Gastroesophageal sphincter (tissue), 4 donors: ENCODE measurements at regions not wholly inside any gene's neighbourhood (a gene's known extent, or its start where the extent isn't known, plus 50 kb on each side); places are given as distances from the start of the nearest gene placed in this dataset.

ENCODE experiments used
- ATAC-seq: fragments of 150-250 bp; one replicate; pipeline ENCODE4 v1.9.1; 2016; ENCODE audit warnings: mild to moderate bottlenecking, moderate library complexity
- H3K27ac ChIP-seq, 4 donors: fragments of 200-600 bp; sonication (generic) in 3 of 4; 1 replicate in 3 of 4; 2 replicates in 1 of 4; pipeline ENCODE4 v1.5.1; 2016 to 2019
- H3K27me3 ChIP-seq: fragments of 200-600 bp; sonication (generic); one replicate; pipeline ENCODE4 v1.5.1; 2019
- H3K36me3 ChIP-seq, 2 donors: fragments of 200-600 bp; sonication (generic); one replicate each; pipeline ENCODE4 v1.5.1; 2019; ENCODE audit warnings: control low read depth in 1 of 2
- H3K4me1 ChIP-seq, 3 donors: fragments of 200-600 bp; sonication (generic); 1 replicate in 2 of 3; 2 replicates in 1 of 3; pipeline ENCODE4 v1.5.1; 2016 to 2019; ENCODE audit warnings: control low read depth in 2 of 3
- H3K4me3 ChIP-seq, 2 donors: fragments of 200-600 bp; sonication (generic); one replicate each; pipeline ENCODE4 v1.5.1; 2019; ENCODE audit warnings: mild to moderate bottlenecking in 1 of 2, moderate library complexity in 1 of 2
- H3K9me3 ChIP-seq, 3 donors: fragments of 200-600 bp; sonication (generic); one replicate each; pipeline ENCODE4 v1.5.1; 2017 to 2019; ENCODE audit warnings: control low read depth in 2 of 3
- CTCF ChIP-seq, 4 experiments: fragments of 200-600 bp in 2 of 4; fragments of 450-650 bp in 2 of 4; sonication (generic) in 1 of 4; IDR thresholded peaks; one replicate each; pipeline ENCODE4 v1.5.1; 2017 to 2019; ENCODE audit warnings: antibody characterized with exemption in 4 of 4, mild to moderate bottlenecking in 2 of 4, moderate library complexity in 2 of 4
- EP300 ChIP-seq: sonication (generic); formaldehyde crosslinking; IDR thresholded peaks from one replicate; pipeline ENCODE4 v1.6.1; 2017; ENCODE audit warnings: antibody characterized with exemption, mild to moderate bottlenecking
- POLR2A ChIP-seq, 2 donors: fragments of 450-650 bp; IDR thresholded peaks; one replicate each; pipeline ENCODE4 v1.6.1; 2017; ENCODE audit warnings: antibody characterized with exemption in 2 of 2, mild to moderate bottlenecking in 2 of 2, moderate library complexity in 1 of 2
- POLR2AphosphoS5 ChIP-seq: sonication (generic); formaldehyde crosslinking; IDR thresholded peaks from one replicate; pipeline ENCODE4 v1.6.1; 2017; ENCODE audit warnings: antibody characterized with exemption
- WGBS, 2 donors: methylation state at CpG; one replicate each; pipeline ENCODE4 v1.1.5; 2018; ENCODE audit warnings: low coverage in 1 of 2; 5-methylcytosine and 5-hydroxymethylcytosine counted together

DNA sequence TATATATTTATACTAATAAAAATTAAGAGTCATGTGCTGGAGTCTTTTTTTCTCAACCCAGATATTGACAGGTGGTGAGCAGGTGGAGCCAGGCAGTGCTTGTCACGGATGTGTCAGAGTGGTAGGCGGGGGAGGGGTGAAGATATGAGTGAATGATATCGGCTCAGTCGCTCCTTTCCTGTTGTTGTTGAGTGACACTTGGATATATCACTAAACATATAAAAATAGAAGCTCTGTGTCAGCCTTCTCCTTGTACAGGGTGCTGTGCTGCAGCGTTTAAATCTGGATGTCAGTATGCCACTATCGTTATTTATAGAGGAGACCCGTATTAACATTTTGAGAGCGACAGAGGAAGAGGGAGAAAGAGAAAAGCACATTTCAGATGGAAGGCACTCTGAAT is 339.6 kb downstream of the NUF2 start:
- Histone ChIP-seq H3K27me3 (no peaks in the 10 kb centered on the region), H3K27ac (no peak overlapping the region), H3K4me3 (no peak overlapping the region), H3K36me3 (no peaks in the 10 kb centered on the region), H3K4me1 (peaks cover 0 to 4% (median 0%) of the 10 kb centered on the region in 3 donors), H3K9me3 (no peaks in the 10 kb centered on the region)
- no peak for TF ChIP-seq CTCF (IDR thresholded peaks at IDR 0.05)
- no peak for TF ChIP-seq POLR2A (IDR thresholded peaks at IDR 0.05)
- TF ChIP-seq EP300 = no peak
- TF ChIP-seq POLR2AphosphoS5 = no peak
- 81 to 83% methylated on average over 7 to 8 of the region's 8 CpGs for WGBS, 2 donors
- no peak for ATAC-seq

- H3K36me3 ChIP-seq = no peaks in the 10 kb centered on the region
- H3K4me1 ChIP-seq = peaks cover 0 to 4% (median 0%) of the 10 kb centered on the region in 3 donors
- H3K4me3 ChIP-seq = no peak overlapping the region
- no peaks in the 10 kb centered on the region for H3K27me3 ChIP-seq
- WGBS, 2 donors = 21 to 43% methylated on average over 2 to 4 of the region's 6 CpGs
- H3K9me3 ChIP-seq = no peaks in the 10 kb centered on the region
- no peak for ATAC-seq
- H3K27ac ChIP-seq = no peak overlapping the region
- TF ChIP-seq POLR2A (IDR thresholded peaks at IDR 0.05) (no peak), CTCF (IDR thresholded peaks at IDR 0.05) (no peak), POLR2AphosphoS5 (no peak), EP300 (no peak)
Observed at GRCh38 chr1:163664671-163665335, 343.0 kb downstream of the NUF2 start.

GRCh38 chr1:163668472-163668871 is 346.7 kb downstream of the NUF2 start:
- TF ChIP-seq POLR2A (IDR thresholded peaks at IDR 0.05) (no peak), POLR2AphosphoS5 (no peak), CTCF (IDR thresholded peaks at IDR 0.05) (no peak), EP300 (no peak)
- WGBS, 2 donors = 45 to 68% methylated on average over 2 of the region's 2 CpGs
- no peaks in the 10 kb centered on the region for H3K9me3 ChIP-seq
- H3K36me3 ChIP-seq = no peaks in the 10 kb centered on the region
- no peak overlapping the region for H3K4me3 ChIP-seq
- H3K27ac ChIP-seq = no peak overlapping the region
- no peak for ATAC-seq
- no peaks in the 10 kb centered on the region for H3K27me3 ChIP-seq
- H3K4me1 ChIP-seq = peaks cover 0 to 4% (median 0%) of the 10 kb centered on the region in 3 donors

DNA sequence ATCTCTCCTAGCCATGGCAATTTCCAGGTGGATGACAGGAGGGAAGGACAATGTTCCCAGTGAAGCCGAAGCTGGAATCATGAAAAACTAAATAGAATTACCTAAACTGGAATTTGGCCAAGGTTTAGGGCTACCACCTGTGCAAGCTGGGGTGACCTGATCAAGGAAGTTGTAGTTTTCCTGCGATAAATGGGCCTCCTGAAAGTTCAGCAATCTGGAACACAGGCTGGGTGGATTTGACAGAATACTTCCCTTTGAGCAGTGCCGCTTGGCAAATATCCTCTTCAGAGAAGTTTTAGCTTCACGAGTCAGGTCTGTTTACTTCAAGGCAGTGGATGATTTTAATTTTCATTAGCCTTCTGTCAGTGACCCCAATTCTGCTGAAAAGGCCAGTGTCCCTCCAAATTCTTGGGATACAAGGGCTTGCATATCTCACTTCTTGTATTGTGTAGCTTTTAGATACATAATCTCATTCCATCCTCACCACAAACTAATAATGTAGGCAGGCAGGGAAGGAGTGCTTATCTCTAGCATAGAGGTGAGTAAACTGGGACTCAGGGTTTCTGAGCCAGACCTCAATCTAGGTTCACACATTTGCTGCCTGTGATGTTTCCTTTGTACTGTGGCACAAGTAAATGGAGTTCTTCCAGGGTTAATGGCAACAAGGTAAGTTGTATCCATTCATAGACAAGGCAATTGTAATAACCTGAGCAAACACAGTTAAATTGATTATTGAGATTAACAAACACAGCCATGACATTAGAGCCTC is 349.4 kb downstream of the NUF2 start:
- Histone ChIP-seq H3K27me3 (no peaks in the 10 kb centered on the region), H3K4me1 (peaks cover 0 to 4% (median 0%) of the 10 kb centered on the region in 3 donors), H3K9me3 (no peaks in the 10 kb centered on the region), H3K36me3 (no peaks in the 10 kb centered on the region), H3K4me3 (no peak overlapping the region), H3K27ac (no peak overlapping the region)
- ATAC-seq = no peak
- WGBS, 2 donors = 54 to 75% methylated on average over 4 of the region's 4 CpGs
- TF ChIP-seq CTCF (IDR thresholded peaks at IDR 0.05) = no peak
- no peak for TF ChIP-seq POLR2A (IDR thresholded peaks at IDR 0.05)
- no peak for TF ChIP-seq POLR2AphosphoS5
- no peak for TF ChIP-seq EP300
